Stimulated activated naive CD8-positive, alpha-beta T cell treated with anti-CD3 and anti-CD28 coated beads, Interleukin-15, amount 100 ng/mL, for 72 hours (primary cell): ENCODE measurements at regions not wholly inside any gene's neighbourhood (a gene's known extent, or its start where the extent isn't known, plus 50 kb on each side); places are given as distances from the start of the nearest gene placed in this dataset.
"Not testable (repeated sequence)": the region's sequence is repeated elsewhere in the genome, so short reads cannot be mapped to it uniquely, and the experiment has no call there.

Source experiments
- ATAC-seq: fragments of 150-1000 bp; cut with Tn5 transposase; 2 replicates; pipeline ENCODE4 v1.10.0; 2021; ENCODE audit warnings: mild to moderate bottlenecking, moderate library complexity
- DNase-seq, 2 donors: peaks; one replicate each; pipeline ENCODE4 v3.0.0; 2021 to 2022
- H3K27ac Mint-ChIP-seq, 2 donors: one replicate each; pipeline ENCODE4 v1.8.0; 2022; ENCODE audit warnings: mild to moderate bottlenecking in 2 of 2, mixed read lengths in 2 of 2, moderate library complexity in 2 of 2
- H3K27me3 Mint-ChIP-seq: one replicate; pipeline ENCODE4 v1.8.0; 2022; ENCODE audit warnings: mixed read lengths
- H3K4me1 Mint-ChIP-seq: one replicate; pipeline ENCODE4 v1.8.0; 2022; ENCODE audit warnings: mild to moderate bottlenecking, mixed read lengths
- H3K4me3 Mint-ChIP-seq, 2 donors: one replicate each; pipeline ENCODE4 v1.8.0; 2022; ENCODE audit warnings: mild to moderate bottlenecking in 2 of 2, mixed read lengths in 2 of 2, moderate library complexity in 1 of 2
- H3K9me3 Mint-ChIP-seq, 2 donors: one replicate each; pipeline ENCODE4 v1.8.0; 2022; ENCODE audit warnings: mixed read lengths in 2 of 2

GRCh38 chr14:81974543-81974942, 440.9 kb upstream of the SEL1L start:
- H3K27me3 Mint-ChIP-seq: no peaks in the 10 kb centered on the region
- no peak for DNase-seq
- H3K4me3 Mint-ChIP-seq: no peak overlapping the region
- no peak for ATAC-seq
- peaks cover 0 to 16% of the 10 kb centered on the region in 2 donors for H3K9me3 Mint-ChIP-seq
- H3K27ac Mint-ChIP-seq: no peak overlapping the region
- H3K4me1 Mint-ChIP-seq: no peaks in the 10 kb centered on the region

- ATAC-seq (no peak), DNase-seq (no peak)
- no peak overlapping the region for H3K4me3 Mint-ChIP-seq
- no peaks in the 10 kb centered on the region for H3K9me3 Mint-ChIP-seq
- H3K27ac Mint-ChIP-seq: no peak overlapping the region
- no peaks in the 10 kb centered on the region for H3K27me3 Mint-ChIP-seq
- H3K4me1 Mint-ChIP-seq: no peaks in the 10 kb centered on the region
Measured at GRCh38 chr14:81980601-81981306, 447.1 kb upstream of the SEL1L start.

- DNase-seq: no peak
- Mint-ChIP-seq H3K4me3 (no peak overlapping the region), H3K27ac (no peak overlapping the region), H3K27me3 (no peaks in the 10 kb centered on the region), H3K4me1 (no peaks in the 10 kb centered on the region), H3K9me3 (no peaks in the 10 kb centered on the region)
- no peak for ATAC-seq
Measured at GRCh38 chr14:81981307-81981675, 447.6 kb upstream of the SEL1L start.

- Mint-ChIP-seq H3K4me3 (no peak overlapping the region), H3K27me3 (no peaks in the 10 kb centered on the region), H3K9me3 (no peaks in the 10 kb centered on the region), H3K4me1 (no peaks in the 10 kb centered on the region), H3K27ac (no peak overlapping the region)
- ATAC-seq: no peak
- no peak for DNase-seq
Measured at GRCh38 chr14:81982046-81982445, 448.4 kb upstream of the SEL1L start.

GRCh38 chr14:81986005-81986404, 452.4 kb upstream of the SEL1L start:
- no peak overlapping the region for H3K4me3 Mint-ChIP-seq
- H3K4me1 Mint-ChIP-seq: no peaks in the 10 kb centered on the region

GRCh38 chr14:81989211-81989610, 455.6 kb upstream of the SEL1L start:
- no peaks in the 10 kb centered on the region for H3K27me3 Mint-ChIP-seq
- H3K4me3 Mint-ChIP-seq: no peak overlapping the region
- no peak for ATAC-seq

More at GRCh38 chr14:81986005-81986404, 452.4 kb upstream of the SEL1L start:
- Mint-ChIP-seq H3K27ac (no peak overlapping the region), H3K9me3 (no peaks in the 10 kb centered on the region), H3K27me3 (no peaks in the 10 kb centered on the region)
- no peak for DNase-seq
- ATAC-seq: no peak

GRCh38 chr14:81990312-81990761, 456.7 kb upstream of the SEL1L start:
- Mint-ChIP-seq H3K4me3 (no peak overlapping the region), H3K27ac (no peak overlapping the region), H3K4me1 (no peaks in the 10 kb centered on the region), H3K9me3 (no peaks in the 10 kb centered on the region), H3K27me3 (no peaks in the 10 kb centered on the region)
- DNase-seq (peak; percentile 22 to 24), ATAC-seq (no peak)

More at GRCh38 chr14:81989211-81989610, 455.6 kb upstream of the SEL1L start:
- Mint-ChIP-seq H3K4me1 (no peaks in the 10 kb centered on the region), H3K27ac (no peak overlapping the region), H3K9me3 (no peaks in the 10 kb centered on the region)
- no peak for DNase-seq

- DNase-seq: no peak
- no peak overlapping the region for H3K4me3 Mint-ChIP-seq
- ATAC-seq: no peak
- H3K9me3 Mint-ChIP-seq: no peaks in the 10 kb centered on the region
- no peaks in the 10 kb centered on the region for H3K27me3 Mint-ChIP-seq
- H3K4me1 Mint-ChIP-seq: no peaks in the 10 kb centered on the region
- no peak overlapping the region for H3K27ac Mint-ChIP-seq
Measured at GRCh38 chr14:81991998-81992397, 458.3 kb upstream of the SEL1L start.

GRCh38 chr14:81993432-81993831, 459.8 kb upstream of the SEL1L start:
- Mint-ChIP-seq H3K9me3 (peaks cover 0 to 5% of the 10 kb centered on the region in 2 donors), H3K4me1 (no peaks in the 10 kb centered on the region), H3K4me3 (no peak overlapping the region), H3K27ac (no peak overlapping the region), H3K27me3 (no peaks in the 10 kb centered on the region)
- ATAC-seq (no peak), DNase-seq (no peak)

GRCh38 chr14:82003426-82003825, 469.8 kb upstream of the SEL1L start:
- Mint-ChIP-seq H3K4me1 (no peaks in the 10 kb centered on the region), H3K4me3 (no peak overlapping the region), H3K9me3 (peaks cover 0 to 7% of the 10 kb centered on the region in 2 donors), H3K27me3 (no peaks in the 10 kb centered on the region), H3K27ac (no peak overlapping the region)
- DNase-seq (no peak), ATAC-seq (no peak)

GRCh38 chr14:82009076-82009475, 475.4 kb upstream of the SEL1L start:
- Mint-ChIP-seq H3K4me1 (no peaks in the 10 kb centered on the region), H3K27me3 (no peaks in the 10 kb centered on the region), H3K27ac (no peak overlapping the region), H3K9me3 (peaks cover 7 to 19% of the 10 kb centered on the region in 2 donors), H3K4me3 (no peak overlapping the region)
- ATAC-seq (no peak), DNase-seq (no peak)

- Mint-ChIP-seq H3K27me3 (no peaks in the 10 kb centered on the region), H3K4me3 (no peak overlapping the region), H3K4me1 (no peaks in the 10 kb centered on the region), H3K27ac (no peak overlapping the region), H3K9me3 (peaks cover 10 to 24% of the 10 kb centered on the region in 2 donors)
- ATAC-seq (no peak), DNase-seq (no peak)
Measured at GRCh38 chr14:82009993-82010392, 476.3 kb upstream of the SEL1L start.

- DNase-seq: no peak
- H3K4me3 Mint-ChIP-seq: no peak overlapping the region
- H3K27ac Mint-ChIP-seq: no peak overlapping the region
- no peaks in the 10 kb centered on the region for H3K27me3 Mint-ChIP-seq
- H3K9me3 Mint-ChIP-seq: peaks cover 10 to 24% of the 10 kb centered on the region in 2 donors
- H3K4me1 Mint-ChIP-seq: no peaks in the 10 kb centered on the region
- no peak for ATAC-seq
Measured at GRCh38 chr14:82011460-82011859, 477.8 kb upstream of the SEL1L start.

GRCh38 chr14:82029038-82029437, 495.4 kb upstream of the SEL1L start:
- ATAC-seq (no peak), DNase-seq (no peak)
- Mint-ChIP-seq H3K9me3 (peaks cover 16 to 36% of the 10 kb centered on the region in 2 donors), H3K4me3 (no peak overlapping the region), H3K27ac (no peak overlapping the region), H3K27me3 (no peaks in the 10 kb centered on the region), H3K4me1 (no peaks in the 10 kb centered on the region)

GRCh38 chr14:82035397-82035796, 501.7 kb upstream of the SEL1L start:
- H3K4me1 Mint-ChIP-seq: no peaks in the 10 kb centered on the region
- ATAC-seq (no peak), DNase-seq (no peak)
- no peaks in the 10 kb centered on the region for H3K27me3 Mint-ChIP-seq
- H3K4me3 Mint-ChIP-seq: no peak overlapping the region
- H3K9me3 Mint-ChIP-seq: peaks cover 0 to 4% of the 10 kb centered on the region in 2 donors
- no peak overlapping the region for H3K27ac Mint-ChIP-seq

GRCh38 chr14:82038066-82038465, 504.4 kb upstream of the SEL1L start:
- H3K27ac Mint-ChIP-seq, DNase-seq, H3K4me1 Mint-ChIP-seq, H3K9me3 Mint-ChIP-seq, H3K4me3 Mint-ChIP-seq, ATAC-seq, H3K27me3 Mint-ChIP-seq: not testable (repeated sequence)

GRCh38 chr14:82045339-82045738, 511.7 kb upstream of the SEL1L start:
- no peak for DNase-seq
- Mint-ChIP-seq H3K4me1 (no peaks in the 10 kb centered on the region), H3K9me3 (peaks cover 7 to 12% of the 10 kb centered on the region in 2 donors), H3K27ac (no peak overlapping the region), H3K27me3 (no peaks in the 10 kb centered on the region), H3K4me3 (no peak overlapping the region)
- no peak for ATAC-seq
